ENCODE measurements at regions not wholly inside any gene's neighbourhood (a gene's known extent, or its start where the extent isn't known, plus 50 kb on each side); places are given as distances from the start of the nearest gene placed in this dataset.

GRCh38 chr16:72427051-72427782, 255.3 kb upstream of the PMFBP1 start:
- no peak overlapping the region for H3K27ac ChIP-seq
- TF ChIP-seq CTCF (conservative IDR thresholded peaks at IDR 0.05) (no peak), ZFX (IDR thresholded peaks at IDR 0.05) (no peak)

- TF ChIP-seq CTCF (conservative IDR thresholded peaks at IDR 0.05) (no peak), ZFX (IDR thresholded peaks at IDR 0.05) (no peak)
Observed at GRCh38 chr16:72426386-72426785, 254.4 kb upstream of the PMFBP1 start.

GRCh38 chr16:72425571-72426341, 253.8 kb upstream of the PMFBP1 start:
- no peak overlapping the region for H3K27ac ChIP-seq
- TF ChIP-seq ZFX (IDR thresholded peaks at IDR 0.05) = no peak
- no peak for TF ChIP-seq CTCF (conservative IDR thresholded peaks at IDR 0.05)

More at GRCh38 chr16:72426386-72426785, 254.4 kb upstream of the PMFBP1 start:
- H3K27ac ChIP-seq = no peak overlapping the region

GRCh38 chr16:72424757-72425156, 252.8 kb upstream of the PMFBP1 start:
- no peak overlapping the region for H3K27ac ChIP-seq
- TF ChIP-seq ZFX (IDR thresholded peaks at IDR 0.05) (no peak), CTCF (conservative IDR thresholded peaks at IDR 0.05) (no peak)

GRCh38 chr16:72422308-72422897, 250.4 kb upstream of the PMFBP1 start:
- no peak overlapping the region for H3K27ac ChIP-seq
- TF ChIP-seq ZFX (IDR thresholded peaks at IDR 0.05) (no peak), CTCF (conservative IDR thresholded peaks at IDR 0.05) (no peak)

GRCh38 chr16:72419638-72420037, 247.7 kb upstream of the PMFBP1 start:
- TF ChIP-seq ZFX (IDR thresholded peaks at IDR 0.05) (no peak), CTCF (conservative IDR thresholded peaks at IDR 0.05) (no peak)
- H3K27ac ChIP-seq = no peak overlapping the region

- TF ChIP-seq ZFX (IDR thresholded peaks at IDR 0.05) (no peak), CTCF (conservative IDR thresholded peaks at IDR 0.05) (no peak)
- no peak overlapping the region for H3K27ac ChIP-seq
Observed at GRCh38 chr16:72415379-72415778, 243.4 kb upstream of the PMFBP1 start.

Data from C4-2B (cell line).